Ovary (tissue), 7 donors: ENCODE measurements at regions not wholly inside any gene's neighbourhood (a gene's known extent, or its start where the extent isn't known, plus 50 kb on each side); places are given as distances from the start of the nearest gene placed in this dataset.

Experiments
- DNase-seq, 5 donors: peaks; one replicate each; pipeline ENCODE4 v3.0.0-alpha.2; 2019 to 2020
- H3K27ac ChIP-seq, 2 donors: fragments of 200-600 bp; one replicate each; pipeline versions ENCODE4 v1.5.1 to v1.8.0; 2019 to 2022
- H3K27me3 ChIP-seq: fragments of 200-600 bp; one replicate; pipeline ENCODE4 v1.8.0; 2022
- H3K36me3 ChIP-seq: fragments of 200-600 bp; sonication (generic); one replicate; pipeline ENCODE4 v1.5.1; 2019
- H3K4me1 ChIP-seq: one replicate; pipeline ENCODE4 v1.8.1; 2013; ENCODE audit warnings: mild to moderate bottlenecking, moderate library complexity; ENCODE audit not compliant: insufficient read depth
- H3K4me3 ChIP-seq: fragments of 200-600 bp; sonication (generic); one replicate; pipeline ENCODE4 v1.5.1; 2017
- H3K9me3 ChIP-seq, 2 donors: fragments of 200-600 bp in 1 of 2; sonication (generic) in 1 of 2; one replicate each; pipeline versions ENCODE4 v1.5.1 to v1.8.1; 2013 to 2019; ENCODE audit warnings: mild to moderate bottlenecking in 1 of 2, moderate library complexity in 1 of 2
- CTCF ChIP-seq, 3 donors: fragments of 450-650 bp in 2 of 3; fragments of 200-600 bp in 1 of 3; IDR thresholded peaks; one replicate each; pipeline versions ENCODE4 v1.5.1 to v1.8.0; 2016 to 2022; ENCODE audit warnings: antibody characterized with exemption in 3 of 3, mild to moderate bottlenecking in 1 of 3
- EP300 ChIP-seq: sonication (generic); formaldehyde crosslinking; IDR thresholded peaks from one replicate; pipeline ENCODE4 v1.6.1; 2017; ENCODE audit warnings: antibody characterized with exemption
- POLR2A ChIP-seq: fragments of 450-650 bp; IDR thresholded peaks from one replicate; pipeline ENCODE4 v1.6.1; 2017; ENCODE audit warnings: antibody characterized with exemption, mild to moderate bottlenecking, moderate library complexity
- WGBS, 3 donors: extraction: QIAGEN DNeasy Blood & Tissue Kit in 1 of 3; methylation state at CpG; one replicate each; pipeline versions ENCODE4 v1.1.5 to v1.1.7; 2013 to 2017; 5-methylcytosine and 5-hydroxymethylcytosine counted together
- intact Hi-C, 4 donors: fragments of 100-400 bp; cut with DNase I; formaldehyde crosslinking; loops; one replicate each; pipeline versions ENCODE4 v1.11.0 to v1.15.1; 2022 to 2023
- donor health status: DM: no; HTN: no; CAD: no; lungs with moderate emphysema.
- donor health status: DM: no; HTN: no; CAD: no.
- donor health status: Bipolar disorder and iron deficiency.
- donor health status: DM: no; HTN: no; CAD: no.
- donor health status: DM: yes; HTN: yes; CAD: no.

- H3K9me3 ChIP-seq, result no peaks in the 10 kb centered on the region
- intact Hi-C loops, result no loop called here
- no peak for DNase-seq
- no peaks in the 10 kb centered on the region for H3K36me3 ChIP-seq
- no peak overlapping the region for H3K27ac ChIP-seq
- TF ChIP-seq POLR2A (no peak), CTCF (IDR thresholded peaks at IDR 0.05) (no peak), EP300 (no peak)
- no peaks in the 10 kb centered on the region for H3K27me3 ChIP-seq
- H3K4me3 ChIP-seq, result no peak overlapping the region
- no peaks in the 10 kb centered on the region for H3K4me1 ChIP-seq
Observed at GRCh38 chr5:105034401-105034763, 1471.8 kb upstream of the NUDT12 start.

- Histone ChIP-seq H3K27me3 (no peaks in the 10 kb centered on the region), H3K4me3 (no peak overlapping the region), H3K9me3 (no peaks in the 10 kb centered on the region), H3K36me3 (no peaks in the 10 kb centered on the region), H3K4me1 (no peaks in the 10 kb centered on the region), H3K27ac (no peak overlapping the region)
- WGBS, 3 donors, result 66 to 68% (median 66%) methylated on average over 6 of the region's 6 CpGs
- intact Hi-C loops, result no loop called here
- no peak for TF ChIP-seq CTCF (IDR thresholded peaks at IDR 0.05)
- no peak for DNase-seq
Observed at GRCh38 chr5:105033637-105034400, 1471.2 kb upstream of the NUDT12 start.

- TF ChIP-seq POLR2A, result no peak
- TF ChIP-seq CTCF (IDR thresholded peaks at IDR 0.05), result no peak
- no peak for TF ChIP-seq EP300
- no peaks in the 10 kb centered on the region for H3K27me3 ChIP-seq
- intact Hi-C loops, result no loop called here
- WGBS, 3 donors, result 10 to 33% (median 31%) methylated on average over 4 of the region's 4 CpGs
- H3K4me3 ChIP-seq, result no peak overlapping the region
- H3K9me3 ChIP-seq, result no peaks in the 10 kb centered on the region
- H3K4me1 ChIP-seq, result no peaks in the 10 kb centered on the region
- H3K36me3 ChIP-seq, result no peaks in the 10 kb centered on the region
- no peak for DNase-seq
- no peak overlapping the region for H3K27ac ChIP-seq
Observed at GRCh38 chr5:105032917-105033316, 1470.3 kb upstream of the NUDT12 start.

GRCh38 chr5:105030153-105030552 lies 1467.6 kb upstream of the NUDT12 start:
- H3K27me3 ChIP-seq, result no peaks in the 10 kb centered on the region
- 78 to 82% (median 80%) methylated on average over 2 of the region's 2 CpGs for WGBS, 3 donors
- no peak overlapping the region for H3K4me3 ChIP-seq
- no peak for DNase-seq
- TF ChIP-seq POLR2A, result no peak
- no peak for TF ChIP-seq EP300
- no peak for TF ChIP-seq CTCF (IDR thresholded peaks at IDR 0.05)
- intact Hi-C loops, result no loop called here
- H3K27ac ChIP-seq, result no peak overlapping the region
- H3K9me3 ChIP-seq, result no peaks in the 10 kb centered on the region
- no peaks in the 10 kb centered on the region for H3K4me1 ChIP-seq
- no peaks in the 10 kb centered on the region for H3K36me3 ChIP-seq
